NOMO-1 (cell line): ENCODE measurements at regions not wholly inside any gene's neighbourhood (a gene's known extent, or its start where the extent isn't known, plus 50 kb on each side); places are given as distances from the start of the nearest gene placed in this dataset.
"Not testable (repeated sequence)": the region's sequence is repeated elsewhere in the genome, so short reads cannot be mapped to it uniquely, and the experiment has no call there.

Experiments used
- DNase-seq, 2 experiments: peaks; one replicate each; lab custom pipeline; 2025; ENCODE audit not compliant: unreplicated experiment in 2 of 2; lab: John Stamatoyannopoulos, UW

DNA sequence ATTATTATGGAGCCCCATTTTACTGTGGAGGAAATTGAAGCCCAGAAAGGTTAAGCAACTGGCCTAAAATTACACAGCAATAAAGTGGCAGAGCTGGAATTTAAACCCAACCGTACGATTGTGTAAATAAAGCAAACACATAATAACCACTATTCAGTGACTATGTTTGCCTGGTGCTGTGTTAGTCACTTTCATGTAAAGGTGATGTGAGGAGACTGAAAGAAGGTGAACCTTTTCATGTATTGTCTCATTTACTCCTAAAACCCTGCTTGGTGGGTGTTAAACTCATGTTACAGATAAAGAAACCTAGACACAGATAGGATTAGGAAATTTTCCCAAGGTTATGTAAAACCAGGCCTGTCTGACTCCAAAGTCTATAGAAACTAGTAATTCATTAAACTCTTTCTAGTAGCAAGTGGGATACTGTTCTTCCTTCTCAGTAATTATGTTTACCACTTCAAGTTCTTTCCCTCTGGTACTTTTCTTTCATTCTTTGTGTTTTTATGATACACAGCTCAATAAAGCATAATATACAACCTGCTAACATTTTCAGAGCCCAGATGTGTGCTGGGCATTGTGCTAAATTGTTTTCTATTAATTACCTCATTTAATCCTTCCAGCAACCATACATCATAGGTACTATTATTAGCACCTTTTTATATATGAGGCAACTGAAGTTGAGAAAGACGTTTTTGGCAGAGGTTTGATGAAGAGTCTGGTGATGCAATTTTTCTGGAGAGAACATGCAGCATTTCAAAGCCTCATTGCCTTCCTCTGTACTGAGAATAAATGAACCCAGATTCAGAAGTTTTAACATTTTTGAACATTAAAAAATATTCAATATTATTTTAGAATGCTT, 202.7 kb downstream of the SPRY1 start:
- DNase-seq = peak; percentile 82 to 92

DNA sequence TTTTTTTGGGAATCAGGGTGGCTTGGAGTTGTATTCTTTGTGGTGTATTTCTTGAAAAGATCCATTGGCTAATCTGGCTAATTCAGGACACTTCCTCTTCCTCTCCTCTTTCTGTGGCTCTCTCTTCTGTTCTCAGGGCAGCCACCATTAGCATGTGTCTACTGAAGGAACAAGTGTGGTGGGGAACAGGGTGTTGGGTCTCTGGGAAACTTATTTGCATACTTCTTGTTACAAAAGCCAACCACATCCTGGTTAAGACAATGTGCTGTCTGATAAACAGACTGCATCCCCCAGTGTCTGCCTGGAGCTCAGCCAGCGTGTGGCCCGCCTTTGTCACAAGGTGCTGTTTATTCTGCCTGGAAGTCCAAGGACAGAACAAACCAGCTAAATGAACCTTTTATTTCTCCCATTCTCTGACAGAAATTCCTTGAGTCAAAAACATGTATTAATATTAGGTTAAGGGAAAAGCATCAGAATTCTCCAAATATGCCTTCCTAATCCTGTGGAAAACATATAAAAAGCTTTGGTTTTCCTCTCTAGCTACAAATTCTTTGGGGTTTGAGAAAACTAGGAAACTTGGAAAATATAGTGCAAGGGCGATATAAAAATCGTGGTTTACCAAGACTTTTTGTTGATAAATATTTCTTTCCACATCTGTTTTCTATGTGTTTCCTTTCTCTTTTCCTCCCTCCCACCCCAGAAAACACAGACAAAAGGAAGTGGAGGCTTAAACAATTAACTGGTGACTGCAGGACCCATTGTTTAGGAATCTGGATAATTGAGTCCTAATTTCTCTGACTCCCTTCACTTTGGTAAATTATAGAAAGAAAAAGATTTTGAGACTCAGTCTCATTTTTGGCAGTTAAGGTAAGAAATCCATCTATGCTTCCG, 203.6 kb downstream of the SPRY1 start:
- peak; percentile 85 to 95 for DNase-seq

DNA sequence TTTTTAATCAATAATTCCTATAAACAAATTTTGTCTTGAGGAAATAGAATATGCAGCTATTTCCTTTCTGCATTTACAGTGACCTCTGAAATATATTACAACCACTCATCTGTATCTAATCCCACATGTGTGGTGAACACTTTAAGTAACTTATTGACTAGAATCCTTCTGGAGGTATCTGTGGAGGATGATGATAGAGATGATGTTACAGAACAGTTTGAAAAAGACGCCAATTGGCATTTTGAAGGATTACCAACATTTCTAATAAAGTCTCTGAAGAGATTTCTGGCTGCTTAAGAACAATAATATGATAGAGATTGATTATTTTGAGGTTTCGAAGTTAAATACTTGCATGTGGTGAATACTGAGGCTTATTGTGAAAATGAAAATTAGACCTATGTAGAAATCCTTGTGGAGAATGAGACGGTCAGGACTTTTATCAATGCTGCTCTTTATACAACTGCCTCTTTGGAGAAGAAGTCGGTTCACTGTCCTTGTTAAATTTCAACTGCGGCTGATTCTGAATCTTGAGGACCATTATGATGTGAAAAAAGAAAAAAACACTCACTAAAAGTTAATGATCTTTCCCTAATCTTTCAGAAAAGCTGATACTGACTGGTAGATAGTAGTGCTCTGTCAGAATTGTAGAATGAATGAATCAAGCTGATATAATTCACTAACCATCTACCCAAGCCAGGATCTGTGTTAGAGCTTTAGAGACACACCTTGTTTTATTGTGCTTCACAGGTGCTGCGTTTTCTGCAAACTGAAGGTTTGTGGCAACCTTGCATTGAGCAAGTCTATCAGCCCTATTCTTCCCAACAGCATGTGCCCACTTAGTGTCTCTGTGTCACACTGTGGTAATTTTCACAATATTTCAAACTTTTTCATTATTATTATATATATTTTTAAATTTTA, 204.7 kb downstream of the SPRY1 start:
- no peak for DNase-seq

DNA sequence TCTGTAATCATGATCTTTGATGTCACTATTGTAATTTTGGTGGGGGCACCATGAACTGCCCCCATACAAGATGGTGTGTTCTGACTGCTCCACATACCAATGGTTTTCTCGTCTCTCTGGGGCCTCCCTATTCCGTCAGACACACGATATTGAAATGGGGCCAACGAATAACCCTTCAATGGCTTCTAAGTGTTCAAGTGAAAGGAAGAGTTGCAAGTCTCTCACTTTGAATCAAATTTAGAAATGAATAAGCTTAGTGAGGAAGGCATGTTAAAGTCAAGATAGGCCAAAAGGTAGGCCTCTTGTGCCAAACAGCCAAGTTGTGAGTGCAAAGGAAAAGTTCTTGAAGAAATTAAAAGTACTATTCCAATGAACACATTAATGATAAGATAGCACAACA, 205.4 kb downstream of the SPRY1 start:
- DNase-seq = no peak

DNA sequence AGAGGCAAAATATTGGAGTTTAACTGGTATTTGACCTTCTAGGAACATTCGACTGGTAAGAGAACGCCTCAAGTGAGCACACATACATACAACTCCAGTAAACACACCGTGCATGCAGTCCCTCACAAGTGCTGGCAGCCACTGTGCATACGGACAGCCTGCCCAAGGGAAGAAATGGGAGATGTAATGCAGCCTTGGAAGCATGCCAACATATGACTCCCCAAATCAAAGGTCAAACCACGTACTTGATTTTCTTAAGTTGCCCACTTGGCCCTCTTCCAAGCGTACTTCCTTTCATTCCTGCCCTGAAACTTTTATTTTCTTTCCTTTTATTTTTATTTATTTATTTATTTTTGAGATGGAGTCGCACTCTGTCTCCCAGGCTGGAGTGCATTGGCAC, 206.6 kb downstream of the SPRY1 start:
- no peak for DNase-seq

DNA sequence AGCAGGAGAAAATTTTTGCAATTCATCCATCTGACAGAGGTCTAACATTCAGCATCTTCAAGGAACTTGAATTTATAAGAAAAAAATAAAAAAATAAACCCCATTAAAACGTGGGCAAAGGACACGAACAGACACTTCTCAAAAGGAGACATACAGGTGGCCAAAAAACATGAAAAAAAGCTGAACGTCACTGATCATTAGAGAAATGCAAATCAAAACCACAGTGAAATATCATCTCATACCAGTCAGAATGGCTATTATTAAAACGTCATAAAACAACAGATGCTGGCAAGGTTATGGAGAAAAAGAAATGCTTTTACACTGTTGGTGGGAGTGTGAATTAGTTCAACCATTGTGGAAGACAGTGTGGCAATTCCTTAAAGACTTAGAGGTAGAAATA, 209.2 kb downstream of the SPRY1 start:
- not testable (repeated sequence) for DNase-seq

DNA sequence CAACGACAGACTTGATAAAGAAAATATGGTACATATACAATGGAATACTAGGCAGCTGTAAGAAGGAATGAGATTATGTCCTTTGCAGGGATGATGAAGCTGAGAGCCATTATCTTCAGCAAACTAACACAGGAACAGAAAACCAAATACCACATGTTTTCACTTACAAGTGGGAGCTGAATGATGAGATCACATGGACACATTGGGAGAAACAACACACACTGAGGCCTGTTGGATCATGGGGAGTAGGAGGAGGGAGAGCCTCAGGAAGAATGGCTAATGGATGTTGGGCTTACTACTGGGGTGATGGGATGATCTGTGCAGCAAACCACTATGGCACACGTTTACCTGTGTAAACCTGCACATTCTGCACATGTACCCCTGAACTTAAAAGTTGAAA, 209.7 kb downstream of the SPRY1 start:
- DNase-seq = no peak

DNA sequence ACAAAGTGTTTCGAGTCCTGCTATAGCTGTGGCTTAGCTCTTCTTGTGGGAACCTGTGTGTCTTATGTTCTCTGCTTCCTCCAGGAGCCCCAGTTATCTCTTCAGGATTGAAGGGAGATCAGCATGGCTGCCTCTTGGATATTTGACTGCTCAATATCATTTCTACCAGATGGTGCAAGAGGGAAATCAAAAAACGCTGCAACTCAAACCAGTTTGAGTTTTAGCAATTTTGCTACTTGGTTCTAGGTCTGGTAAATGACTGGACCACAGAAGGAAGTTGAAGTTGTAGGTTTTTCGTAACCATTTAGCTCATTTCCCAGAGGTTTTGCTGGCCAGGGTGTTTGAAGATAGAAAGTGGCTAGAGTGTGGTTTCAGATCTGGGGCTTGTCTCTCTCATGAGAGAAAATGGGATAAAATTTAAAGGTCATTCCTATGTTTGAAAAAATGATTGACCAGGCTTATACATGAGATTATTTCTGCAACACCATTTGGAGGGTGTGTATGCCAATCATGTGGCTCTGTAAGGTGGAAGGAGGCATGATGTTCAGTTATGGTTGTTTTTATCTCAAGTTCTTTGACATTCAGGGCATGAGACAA, 210.4 kb downstream of the SPRY1 start:
- DNase-seq = peak; percentile 32 to 50

DNA sequence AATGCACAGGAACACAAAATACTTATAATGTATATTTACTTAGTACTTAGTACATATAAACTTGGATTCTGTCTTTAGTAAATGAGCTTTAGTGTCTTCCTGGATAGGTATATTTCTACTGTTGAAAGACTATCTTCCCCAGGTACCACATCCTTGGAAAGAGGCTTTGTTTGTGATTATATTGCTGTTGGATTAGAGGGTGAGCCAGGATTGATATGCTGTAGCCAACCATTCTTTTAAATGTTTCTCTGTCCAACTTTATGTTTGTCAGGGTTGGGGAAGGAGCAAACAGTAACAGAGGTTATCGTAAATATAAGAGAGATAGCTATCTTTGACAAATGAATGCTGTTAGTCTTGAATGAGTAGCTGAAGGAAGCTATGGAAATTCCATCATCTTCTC, 213.2 kb downstream of the SPRY1 start:
- no peak for DNase-seq

DNA sequence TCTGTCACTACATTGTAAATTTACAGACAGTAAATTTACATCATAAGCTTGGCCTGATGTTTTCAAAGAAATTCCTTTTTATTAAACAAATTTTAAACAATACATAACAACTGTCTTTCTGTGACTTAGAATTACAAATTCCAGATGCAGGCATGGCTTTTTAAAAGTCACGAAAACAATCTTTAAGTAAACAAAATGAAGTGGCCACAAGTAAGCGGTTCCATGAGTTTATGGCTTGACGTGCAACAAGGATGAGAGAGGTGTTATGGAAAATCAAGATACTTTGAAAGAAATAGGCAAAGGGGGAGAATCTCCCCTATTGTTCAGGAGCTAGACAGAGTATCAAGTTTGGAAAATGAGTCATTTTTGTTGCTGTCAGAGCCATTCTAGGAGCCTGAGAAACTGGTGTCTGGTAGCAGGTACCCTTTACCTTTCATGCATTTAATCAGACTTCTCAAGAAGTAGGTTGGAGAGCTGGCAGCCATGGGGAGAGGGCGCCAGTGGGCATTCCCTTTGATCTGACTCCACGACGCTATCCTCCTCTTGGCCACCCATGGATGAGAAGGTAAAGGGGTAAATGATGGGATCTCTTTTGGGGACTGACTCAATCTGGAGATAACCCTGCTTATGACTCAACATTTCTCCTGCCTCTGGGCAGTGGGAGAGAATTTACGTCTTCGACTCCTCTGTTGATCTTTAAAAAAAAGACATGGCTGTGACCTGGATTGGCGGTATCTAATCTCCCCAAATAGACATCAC, 217.2 kb downstream of the SPRY1 start:
- no peak for DNase-seq

DNA sequence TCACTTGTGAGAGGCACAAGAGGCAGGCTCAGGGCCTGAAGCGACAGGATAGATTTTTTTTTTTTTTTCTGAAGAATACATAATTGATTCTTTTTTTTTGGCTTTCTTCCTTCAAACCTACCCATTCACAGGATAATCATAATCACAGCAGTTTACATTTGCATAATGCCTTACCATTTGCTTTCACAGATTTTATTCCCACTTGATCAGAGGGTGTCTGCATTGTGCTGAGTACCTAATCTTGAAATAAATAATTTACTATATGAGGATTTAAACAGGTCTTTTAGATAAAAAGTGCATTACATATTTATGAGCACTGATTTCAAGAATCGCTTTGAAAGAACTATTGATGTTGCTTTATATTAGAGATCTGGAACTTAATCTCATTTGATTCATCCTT, 219.3 kb downstream of the SPRY1 start:
- no peak for DNase-seq

DNA sequence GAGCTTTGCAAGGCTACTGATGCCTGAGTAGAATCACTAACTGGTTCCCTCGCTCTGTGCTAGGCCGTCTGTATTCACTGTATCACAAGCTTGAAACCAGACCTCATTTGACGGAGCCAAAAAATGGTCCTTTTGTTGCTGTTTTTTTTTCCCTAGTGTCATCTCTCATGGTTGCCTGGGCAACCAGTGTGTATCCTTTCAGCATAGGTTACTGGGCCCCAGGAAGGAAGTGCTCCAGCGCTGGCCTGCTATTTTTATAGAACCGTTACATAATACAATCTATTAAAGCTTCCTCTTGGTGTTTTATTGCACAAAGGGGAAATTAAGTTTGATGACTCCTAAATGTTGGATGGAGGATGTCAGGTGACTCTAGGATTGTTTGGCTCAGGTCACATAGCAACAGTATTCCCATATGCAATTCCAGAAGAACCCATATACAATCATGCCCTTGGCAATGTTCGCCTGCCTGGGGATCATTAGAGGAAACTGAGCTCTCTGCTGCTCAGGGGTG, 220.4 kb downstream of the SPRY1 start:
- peak; percentile 79 to 88 for DNase-seq

DNA sequence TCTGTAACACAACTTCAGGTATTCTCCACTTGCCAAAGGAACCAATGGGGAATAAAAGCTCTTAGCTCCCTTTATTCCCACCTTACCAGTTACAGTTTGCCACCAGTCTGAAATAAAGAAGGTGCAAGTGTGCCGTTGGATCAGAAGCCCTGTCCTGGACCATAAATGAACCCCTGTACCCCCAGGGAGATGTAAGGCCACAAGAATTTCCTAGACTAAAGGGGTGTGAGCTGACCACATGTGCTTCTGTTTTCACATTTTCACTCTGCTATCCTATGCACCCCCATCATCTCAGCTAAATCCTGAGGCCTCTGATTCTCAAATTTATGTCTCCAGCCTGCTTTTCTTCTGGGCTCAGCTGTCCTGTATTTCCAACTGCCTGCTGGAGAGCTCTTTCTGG, 221.2 kb downstream of the SPRY1 start:
- DNase-seq = no peak

DNA sequence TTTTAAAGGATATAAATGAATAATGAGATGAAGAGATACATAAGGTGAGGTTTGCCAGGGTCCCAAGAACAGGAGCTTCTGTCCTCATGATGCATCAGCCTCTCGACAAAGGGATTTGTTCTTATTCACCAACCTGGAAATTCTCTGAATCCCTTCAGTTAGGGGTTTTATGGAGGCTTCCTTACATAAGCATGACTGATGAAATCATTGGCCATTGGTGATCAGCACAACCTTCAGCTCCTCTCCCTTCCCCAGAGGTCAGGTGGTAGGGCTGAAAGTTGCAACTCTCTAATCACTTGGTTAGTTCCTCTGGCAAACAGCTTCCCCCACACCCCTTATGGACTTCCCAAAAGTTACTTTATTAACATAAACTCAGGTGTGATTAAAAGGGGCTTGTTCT, 222.0 kb downstream of the SPRY1 start:
- peak; percentile 32 to 39 for DNase-seq

DNA sequence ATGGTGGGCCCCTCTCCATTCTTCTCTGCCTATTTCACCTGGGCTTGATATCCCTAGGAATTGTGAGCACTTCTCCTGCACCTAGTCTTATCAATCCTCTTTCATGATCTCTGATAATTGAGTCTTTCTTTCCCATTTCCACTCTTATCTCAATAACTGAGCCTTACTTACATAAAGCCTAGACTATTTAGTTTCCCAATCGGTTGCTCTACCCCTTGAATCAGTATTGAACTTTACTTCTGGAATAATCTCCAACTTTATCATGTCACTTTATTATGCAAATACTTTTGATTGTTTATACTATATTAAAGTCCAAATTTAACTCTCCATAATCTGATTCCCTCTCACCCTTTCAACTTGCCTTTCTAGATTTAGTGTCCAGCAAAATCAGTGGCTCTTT, 222.7 kb downstream of the SPRY1 start:
- DNase-seq = no peak

DNA sequence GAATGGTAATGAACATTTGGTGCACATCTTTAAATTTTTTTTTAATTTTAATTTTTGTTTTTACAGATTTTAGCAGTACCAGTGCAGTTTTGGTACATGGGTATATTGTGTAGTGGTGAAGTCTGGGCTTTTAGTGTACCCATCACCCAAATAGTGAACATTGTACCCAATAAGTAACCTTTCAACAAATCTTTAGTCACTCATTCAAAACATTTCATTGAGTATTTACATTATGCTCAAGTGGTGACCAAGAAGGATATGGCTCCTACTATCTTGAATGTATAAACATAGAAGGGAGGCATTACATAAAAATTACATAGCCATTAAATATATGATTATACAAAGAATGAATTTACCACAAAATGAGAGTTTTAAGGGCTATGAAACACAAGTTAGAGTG, 223.3 kb downstream of the SPRY1 start:
- DNase-seq = no peak

DNA sequence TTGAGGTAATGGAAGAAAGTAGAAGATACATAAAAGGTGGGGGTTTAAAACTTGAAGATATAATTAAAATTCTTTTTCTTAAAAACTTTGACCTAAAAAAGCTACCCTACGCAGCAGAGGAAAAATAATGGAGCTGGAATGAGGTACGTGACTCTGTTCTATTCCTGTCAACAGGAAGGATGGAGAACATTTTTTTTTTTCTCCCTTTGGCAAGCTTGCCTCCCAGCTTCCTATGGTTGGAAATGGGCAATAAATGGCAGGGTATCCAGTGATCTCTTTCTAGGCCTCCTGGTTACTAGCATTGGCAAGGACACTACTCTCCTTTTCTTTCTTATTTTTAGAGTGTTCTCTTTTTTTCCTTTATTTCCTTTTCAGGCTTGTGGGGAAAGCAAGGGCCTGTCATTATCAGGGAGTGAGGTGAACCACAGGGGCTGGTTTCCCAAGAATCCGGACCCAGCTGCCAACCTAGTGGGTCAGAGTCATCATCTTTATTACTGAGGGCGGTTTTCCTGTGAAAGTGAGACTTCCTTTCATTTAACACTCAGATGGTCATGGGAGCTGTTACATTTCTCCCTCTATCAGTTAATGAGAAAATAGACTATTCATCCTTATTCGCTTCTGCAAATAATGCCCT, 224.6 kb downstream of the SPRY1 start:
- peak; percentile 1 to 24 for DNase-seq

DNA sequence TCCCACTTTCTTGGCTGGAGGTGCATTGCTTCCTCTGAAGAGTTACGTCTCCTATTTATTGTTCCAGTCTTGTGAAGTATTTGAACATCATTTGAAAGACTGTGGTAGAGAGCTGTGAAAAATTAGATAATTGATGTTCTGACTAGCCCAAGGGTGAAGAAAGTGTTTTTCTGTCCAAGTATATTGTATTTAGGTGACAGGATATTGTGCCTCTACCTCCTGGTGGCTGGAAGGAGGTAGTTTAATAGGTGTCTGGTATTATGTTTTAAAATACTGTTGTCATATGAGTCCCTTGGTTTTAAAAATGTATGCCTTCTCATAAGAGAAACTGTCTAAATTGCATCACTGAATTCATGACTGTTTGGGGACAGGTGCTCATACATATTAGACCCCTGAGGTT, 226.0 kb downstream of the SPRY1 start:
- DNase-seq = no peak

DNA sequence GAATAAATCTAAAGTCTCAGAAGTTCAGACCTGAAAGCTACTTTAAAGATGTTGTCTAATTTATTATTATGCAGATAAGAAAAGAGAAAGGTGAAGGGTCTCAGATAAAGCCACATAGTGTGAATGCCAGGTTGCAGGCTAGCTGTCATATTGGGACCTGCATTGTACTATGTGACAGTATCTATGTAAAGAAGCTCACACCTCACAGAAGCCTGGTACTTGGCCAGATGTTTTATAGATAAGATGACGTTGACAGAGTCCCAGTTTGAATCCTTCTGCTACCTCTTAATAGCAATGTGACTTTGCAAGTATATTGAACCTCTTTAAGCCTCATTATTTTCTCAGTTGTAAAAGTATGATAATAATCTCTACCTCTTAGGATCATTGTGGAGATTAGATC, 227.0 kb downstream of the SPRY1 start:
- no peak for DNase-seq
